Ovary (tissue), 7 donors: ENCODE measurements at regions not wholly inside any gene's neighbourhood (a gene's known extent, or its start where the extent isn't known, plus 50 kb on each side); places are given as distances from the start of the nearest gene placed in this dataset.

Experiments
- DNase-seq, 5 donors: peaks; one replicate each; pipeline ENCODE4 v3.0.0-alpha.2; 2019 to 2020
- H3K27ac ChIP-seq, 2 donors: fragments of 200-600 bp; one replicate each; pipeline versions ENCODE4 v1.5.1 to v1.8.0; 2019 to 2022
- H3K27me3 ChIP-seq: fragments of 200-600 bp; one replicate; pipeline ENCODE4 v1.8.0; 2022
- H3K36me3 ChIP-seq: fragments of 200-600 bp; sonication (generic); one replicate; pipeline ENCODE4 v1.5.1; 2019
- H3K4me1 ChIP-seq: one replicate; pipeline ENCODE4 v1.8.1; 2013; ENCODE audit warnings: mild to moderate bottlenecking, moderate library complexity; ENCODE audit not compliant: insufficient read depth
- H3K4me3 ChIP-seq: fragments of 200-600 bp; sonication (generic); one replicate; pipeline ENCODE4 v1.5.1; 2017
- H3K9me3 ChIP-seq, 2 donors: fragments of 200-600 bp in 1 of 2; sonication (generic) in 1 of 2; one replicate each; pipeline versions ENCODE4 v1.5.1 to v1.8.1; 2013 to 2019; ENCODE audit warnings: mild to moderate bottlenecking in 1 of 2, moderate library complexity in 1 of 2
- CTCF ChIP-seq, 3 donors: fragments of 450-650 bp in 2 of 3; fragments of 200-600 bp in 1 of 3; IDR thresholded peaks; one replicate each; pipeline versions ENCODE4 v1.5.1 to v1.8.0; 2016 to 2022; ENCODE audit warnings: antibody characterized with exemption in 3 of 3, mild to moderate bottlenecking in 1 of 3
- EP300 ChIP-seq: sonication (generic); formaldehyde crosslinking; IDR thresholded peaks from one replicate; pipeline ENCODE4 v1.6.1; 2017; ENCODE audit warnings: antibody characterized with exemption
- POLR2A ChIP-seq: fragments of 450-650 bp; IDR thresholded peaks from one replicate; pipeline ENCODE4 v1.6.1; 2017; ENCODE audit warnings: antibody characterized with exemption, mild to moderate bottlenecking, moderate library complexity
- WGBS, 3 donors: extraction: QIAGEN DNeasy Blood & Tissue Kit in 1 of 3; methylation state at CpG; one replicate each; pipeline versions ENCODE4 v1.1.5 to v1.1.7; 2013 to 2017; 5-methylcytosine and 5-hydroxymethylcytosine counted together
- intact Hi-C, 4 donors: fragments of 100-400 bp; cut with DNase I; formaldehyde crosslinking; loops; one replicate each; pipeline versions ENCODE4 v1.11.0 to v1.15.1; 2022 to 2023
- donor health status: DM: no; HTN: no; CAD: no; lungs with moderate emphysema.
- donor health status: DM: no; HTN: no; CAD: no.
- donor health status: Bipolar disorder and iron deficiency.
- donor health status: DM: no; HTN: no; CAD: no.
- donor health status: DM: yes; HTN: yes; CAD: no.

GRCh38 chr4:17195461-17196275 lies 297.2 kb upstream of the LDB2 start:
- intact Hi-C loops = no loop called here
- no peaks in the 10 kb centered on the region for H3K9me3 ChIP-seq
- 81 to 92% (median 91%) methylated on average over 4 of the region's 4 CpGs for WGBS, 3 donors
- no peaks in the 10 kb centered on the region for H3K36me3 ChIP-seq
- TF ChIP-seq EP300 (no peak), CTCF (IDR thresholded peaks at IDR 0.05) (no peak), POLR2A (no peak)
- no peak overlapping the region for H3K27ac ChIP-seq
- no peaks in the 10 kb centered on the region for H3K4me1 ChIP-seq
- H3K27me3 ChIP-seq = no peaks in the 10 kb centered on the region
- DNase-seq = no peak
- H3K4me3 ChIP-seq = no peak overlapping the region

GRCh38 chr4:17194586-17194985 lies 296.1 kb upstream of the LDB2 start:
- TF ChIP-seq CTCF (IDR thresholded peaks at IDR 0.05) (no peak), EP300 (no peak), POLR2A (no peak)
- H3K4me3 ChIP-seq = no peak overlapping the region
- no peak for DNase-seq
- intact Hi-C loops = no loop called here
- H3K9me3 ChIP-seq = no peaks in the 10 kb centered on the region
- H3K27me3 ChIP-seq = no peaks in the 10 kb centered on the region
- H3K36me3 ChIP-seq = no peaks in the 10 kb centered on the region
- WGBS, 3 donors = 65 to 90% (median 86%) methylated on average over 2 of the region's 2 CpGs
- H3K4me1 ChIP-seq = no peaks in the 10 kb centered on the region
- no peak overlapping the region for H3K27ac ChIP-seq

GRCh38 chr4:17189759-17190158 lies 291.3 kb upstream of the LDB2 start:
- intact Hi-C loops = no loop called here
- no peaks in the 10 kb centered on the region for H3K4me1 ChIP-seq
- no peaks in the 10 kb centered on the region for H3K36me3 ChIP-seq
- TF ChIP-seq EP300 (no peak), CTCF (IDR thresholded peaks at IDR 0.05) (no peak)
- 63 to 86% (median 85%) methylated on average over 3 of the region's 3 CpGs for WGBS, 3 donors
- no peaks in the 10 kb centered on the region for H3K27me3 ChIP-seq
- H3K27ac ChIP-seq = no peak overlapping the region
- no peak overlapping the region for H3K4me3 ChIP-seq
- H3K9me3 ChIP-seq = no peaks in the 10 kb centered on the region
- DNase-seq = no peak

GRCh38 chr4:17189401-17189720 lies 290.9 kb upstream of the LDB2 start:
- intact Hi-C loops = no loop called here
- Histone ChIP-seq H3K27me3 (no peaks in the 10 kb centered on the region), H3K4me3 (no peak overlapping the region), H3K4me1 (no peaks in the 10 kb centered on the region), H3K27ac (no peak overlapping the region), H3K9me3 (no peaks in the 10 kb centered on the region), H3K36me3 (no peaks in the 10 kb centered on the region)
- no peak for DNase-seq
- no peak for TF ChIP-seq POLR2A
- 20 to 25% (median 21%) methylated on average over 4 of the region's 4 CpGs for WGBS, 3 donors

- H3K27me3 ChIP-seq = no peaks in the 10 kb centered on the region
- H3K9me3 ChIP-seq = no peaks in the 10 kb centered on the region
- H3K4me1 ChIP-seq = no peaks in the 10 kb centered on the region
- H3K36me3 ChIP-seq = no peaks in the 10 kb centered on the region
- intact Hi-C loops = no loop called here
- TF ChIP-seq EP300 (no peak), POLR2A (no peak), CTCF (IDR thresholded peaks at IDR 0.05) (no peak)
- no peak for DNase-seq
- H3K4me3 ChIP-seq = no peak overlapping the region
- 85 to 87% (median 87%) methylated on average over 4 of the region's 4 CpGs for WGBS, 3 donors
- H3K27ac ChIP-seq = no peak overlapping the region
Measured at GRCh38 chr4:17188547-17189400, 290.3 kb upstream of the LDB2 start.
